ENCODE measurements at regions not wholly inside any gene's neighbourhood (a gene's known extent, or its start where the extent isn't known, plus 50 kb on each side); places are given as distances from the start of the nearest gene placed in this dataset.

DNA sequence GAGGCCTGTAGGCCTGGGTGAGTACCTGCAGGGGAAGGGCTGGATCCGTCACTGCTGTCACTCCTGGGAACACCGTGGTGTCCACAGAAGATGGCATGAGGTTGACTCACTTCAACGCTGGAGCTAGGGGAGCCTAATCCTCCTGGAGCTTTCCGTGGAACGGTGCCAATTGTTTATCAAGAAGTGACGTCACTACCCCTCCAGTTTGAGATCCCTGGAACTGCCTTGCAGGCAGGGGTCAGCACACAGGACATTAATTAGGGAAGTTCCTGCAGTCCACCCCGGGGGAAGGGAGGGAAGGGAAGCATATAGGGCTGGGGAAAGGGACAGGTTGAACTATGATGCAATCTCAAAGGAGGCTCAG is 408.6 kb downstream of the GALR1 start:
- no peaks in the 10 kb centered on the region for H3F3A ChIP-seq (ENCODE audit: insufficient read depth)
- H3K9ac ChIP-seq = no peak overlapping the region
- no peaks in the 10 kb centered on the region for H3K9me3 ChIP-seq (ENCODE audit: low read depth)
- DNase-seq = no peak
- WGBS, 2 experiments (ENCODE audit: low coverage in 1 of 2, low lambda C conversion rate in 2 of 2, missing lambda C conversion rate in 2 of 2) = 29 to 44% methylated on average over 7 of the region's 7 CpGs
- no peaks in the 10 kb centered on the region for H3K9me2 ChIP-seq (ENCODE audit: insufficient read depth)
- H3K4me1 ChIP-seq (ENCODE audit: insufficient read depth) = no peaks in the 10 kb centered on the region
- TF ChIP-seq EZH2 (IDR thresholded peaks at IDR 0.05; ENCODE audit: insufficient read depth, poor library complexity, severe bottlenecking) (no peak), EZH2phosphoT487 (IDR thresholded peaks at IDR 0.05; ENCODE audit: insufficient read depth, low read depth) (no peak)
- no peak overlapping the region for H2AFZ ChIP-seq
- H3K79me2 ChIP-seq (ENCODE audit: insufficient read depth) = no peaks in the 10 kb centered on the region
- H3K27ac ChIP-seq = no peak overlapping the region
- H3K4me3 ChIP-seq = no peak overlapping the region
- no peaks in the 10 kb centered on the region for H3K36me3 ChIP-seq (ENCODE audit: low read depth)
- in situ Hi-C loops (cut with MboI) = loop anchor here (25.0 kb wide), 2 partner anchors 671 to 871 kb away; no protein-coding TSS in a partner anchor
- no peaks in the 10 kb centered on the region for H4K20me1 ChIP-seq (ENCODE audit: insufficient read depth)
- H3K4me2 ChIP-seq (ENCODE audit: unreplicated experiment) = no peak overlapping the region
- no peaks in the 10 kb centered on the region for H3K27me3 ChIP-seq (replicated peaks; ENCODE audit: insufficient read depth)

GRCh38 chr18:77658751-77659448 is 409.3 kb downstream of the GALR1 start:
- no peak overlapping the region for H2AFZ ChIP-seq
- H3K9me3 ChIP-seq (ENCODE audit: low read depth) = no peaks in the 10 kb centered on the region
- WGBS, 2 experiments (ENCODE audit: low coverage in 1 of 2, low lambda C conversion rate in 2 of 2, missing lambda C conversion rate in 2 of 2) = 17 to 20% methylated on average over 5 of the region's 5 CpGs

GRCh38 chr18:77666613-77667012 is 417.0 kb downstream of the GALR1 start:
- H3K27me3 ChIP-seq (replicated peaks; ENCODE audit: insufficient read depth) = no peaks in the 10 kb centered on the region
- TF ChIP-seq EZH2 (IDR thresholded peaks at IDR 0.05; ENCODE audit: insufficient read depth, poor library complexity, severe bottlenecking) (no peak), EZH2phosphoT487 (IDR thresholded peaks at IDR 0.05; ENCODE audit: insufficient read depth, low read depth) (no peak)
- H3K4me2 ChIP-seq (ENCODE audit: unreplicated experiment) = no peak overlapping the region
- DNase-seq = no peak
- H3K36me3 ChIP-seq (ENCODE audit: low read depth) = no peaks in the 10 kb centered on the region
- H3K79me2 ChIP-seq (ENCODE audit: insufficient read depth) = no peaks in the 10 kb centered on the region
- H4K20me1 ChIP-seq (ENCODE audit: insufficient read depth) = no peaks in the 10 kb centered on the region
- H3K4me3 ChIP-seq = no peak overlapping the region
- in situ Hi-C loops (cut with MboI) = loop anchor here (25.0 kb wide), 2 partner anchors 679 to 879 kb away; no protein-coding TSS in a partner anchor
- 19 to 22% methylated on average over 3 of the region's 3 CpGs for WGBS, 2 experiments (ENCODE audit: low coverage in 1 of 2, low lambda C conversion rate in 2 of 2, missing lambda C conversion rate in 2 of 2)
- H3K9ac ChIP-seq = no peak overlapping the region
- H3K9me2 ChIP-seq (ENCODE audit: insufficient read depth) = no peaks in the 10 kb centered on the region
- no peak overlapping the region for H2AFZ ChIP-seq
- no peaks in the 10 kb centered on the region for H3F3A ChIP-seq (ENCODE audit: insufficient read depth)
- H3K9me3 ChIP-seq (ENCODE audit: low read depth) = no peaks in the 10 kb centered on the region
- H3K27ac ChIP-seq = no peak overlapping the region
- H3K4me1 ChIP-seq (ENCODE audit: insufficient read depth) = no peaks in the 10 kb centered on the region

More at GRCh38 chr18:77658751-77659448, 409.3 kb downstream of the GALR1 start:
- no peak overlapping the region for H3K9ac ChIP-seq
- H3K4me1 ChIP-seq (ENCODE audit: insufficient read depth) = no peaks in the 10 kb centered on the region
- no peaks in the 10 kb centered on the region for H3F3A ChIP-seq (ENCODE audit: insufficient read depth)
- TF ChIP-seq EZH2 (IDR thresholded peaks at IDR 0.05; ENCODE audit: insufficient read depth, poor library complexity, severe bottlenecking) (no peak), EZH2phosphoT487 (IDR thresholded peaks at IDR 0.05; ENCODE audit: insufficient read depth, low read depth) (no peak)
- H3K79me2 ChIP-seq (ENCODE audit: insufficient read depth) = no peaks in the 10 kb centered on the region
- in situ Hi-C loops (cut with MboI) = loop anchor here (25.0 kb wide), 2 partner anchors 672 to 872 kb away; no protein-coding TSS in a partner anchor
- no peak overlapping the region for H3K4me3 ChIP-seq
- H3K27me3 ChIP-seq (replicated peaks; ENCODE audit: insufficient read depth) = no peaks in the 10 kb centered on the region
- no peaks in the 10 kb centered on the region for H4K20me1 ChIP-seq (ENCODE audit: insufficient read depth)
- H3K4me2 ChIP-seq (ENCODE audit: unreplicated experiment) = no peak overlapping the region
- no peaks in the 10 kb centered on the region for H3K9me2 ChIP-seq (ENCODE audit: insufficient read depth)
- no peaks in the 10 kb centered on the region for H3K36me3 ChIP-seq (ENCODE audit: low read depth)
- no peak overlapping the region for H3K27ac ChIP-seq
- DNase-seq = no peak

GRCh38 chr18:77668219-77668618 is 418.6 kb downstream of the GALR1 start:
- H3K36me3 ChIP-seq (ENCODE audit: low read depth) = no peaks in the 10 kb centered on the region
- H3K4me2 ChIP-seq (ENCODE audit: unreplicated experiment) = no peak overlapping the region
- H4K20me1 ChIP-seq (ENCODE audit: insufficient read depth) = no peaks in the 10 kb centered on the region
- no peak overlapping the region for H2AFZ ChIP-seq
- 62 to 63% methylated on average over 24 to 26 of the region's 26 CpGs for WGBS, 2 experiments (ENCODE audit: low coverage in 1 of 2, low lambda C conversion rate in 2 of 2, missing lambda C conversion rate in 2 of 2)
- no peak overlapping the region for H3K27ac ChIP-seq
- no peaks in the 10 kb centered on the region for H3K4me1 ChIP-seq (ENCODE audit: insufficient read depth)
- H3K4me3 ChIP-seq = no peak overlapping the region
- H3K9ac ChIP-seq = no peak overlapping the region
- H3K27me3 ChIP-seq (replicated peaks; ENCODE audit: insufficient read depth) = no peaks in the 10 kb centered on the region
- no peak for DNase-seq
- TF ChIP-seq EZH2 (IDR thresholded peaks at IDR 0.05; ENCODE audit: insufficient read depth, poor library complexity, severe bottlenecking) (no peak), EZH2phosphoT487 (IDR thresholded peaks at IDR 0.05; ENCODE audit: insufficient read depth, low read depth) (no peak)
- in situ Hi-C loops (cut with MboI) = loop anchor here (25.0 kb wide), 2 partner anchors 681 to 881 kb away; no protein-coding TSS in a partner anchor
- H3F3A ChIP-seq (ENCODE audit: insufficient read depth) = no peaks in the 10 kb centered on the region
- H3K79me2 ChIP-seq (ENCODE audit: insufficient read depth) = no peaks in the 10 kb centered on the region
- no peaks in the 10 kb centered on the region for H3K9me3 ChIP-seq (ENCODE audit: low read depth)
- H3K9me2 ChIP-seq (ENCODE audit: insufficient read depth) = no peaks in the 10 kb centered on the region
